Epithelial cell of proximal tubule (primary cell): ENCODE measurements at regions not wholly inside any gene's neighbourhood (a gene's known extent, or its start where the extent isn't known, plus 50 kb on each side); places are given as distances from the start of the nearest gene placed in this dataset.

Source experiments
- DNase-seq: peaks from one replicate; pipeline ENCODE4 v3.0.0-alpha.2; 2011; ENCODE audit warnings: low read depth
- H3K4me3 ChIP-seq: 2 replicates; pipeline ENCODE4 v1.5.1; 2011; ENCODE audit warnings: low read depth, mild to moderate bottlenecking, low read length
- TF ChIP-seq, protein P1 (sequence below): conservative IDR thresholded peaks from 2 replicates; pipeline ENCODE4 v1.5.1; 2012; ENCODE audit warnings: low read depth, mild to moderate bottlenecking, low read length

DNA sequence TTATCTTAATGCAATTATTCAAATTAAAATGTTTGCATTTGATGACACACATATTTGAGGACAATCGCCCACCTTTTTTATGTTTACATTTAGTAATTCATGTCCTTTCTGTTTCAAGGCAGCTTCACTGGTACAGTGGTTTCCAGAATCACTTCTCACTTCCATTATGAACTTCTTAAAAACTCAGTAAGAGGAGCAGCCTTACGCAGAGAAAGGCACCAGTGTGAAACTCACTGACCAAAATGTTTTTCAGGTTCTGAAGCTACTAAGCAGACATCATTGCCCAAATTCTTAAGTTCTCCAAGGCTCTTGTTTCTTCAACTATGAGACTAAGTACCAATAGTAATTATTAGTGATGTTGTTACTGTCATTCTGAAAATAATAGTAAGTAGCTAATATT lies 353.1 kb upstream of the CXADR start:
- no peak for DNase-seq
- TF ChIP-seq, protein P1, sequence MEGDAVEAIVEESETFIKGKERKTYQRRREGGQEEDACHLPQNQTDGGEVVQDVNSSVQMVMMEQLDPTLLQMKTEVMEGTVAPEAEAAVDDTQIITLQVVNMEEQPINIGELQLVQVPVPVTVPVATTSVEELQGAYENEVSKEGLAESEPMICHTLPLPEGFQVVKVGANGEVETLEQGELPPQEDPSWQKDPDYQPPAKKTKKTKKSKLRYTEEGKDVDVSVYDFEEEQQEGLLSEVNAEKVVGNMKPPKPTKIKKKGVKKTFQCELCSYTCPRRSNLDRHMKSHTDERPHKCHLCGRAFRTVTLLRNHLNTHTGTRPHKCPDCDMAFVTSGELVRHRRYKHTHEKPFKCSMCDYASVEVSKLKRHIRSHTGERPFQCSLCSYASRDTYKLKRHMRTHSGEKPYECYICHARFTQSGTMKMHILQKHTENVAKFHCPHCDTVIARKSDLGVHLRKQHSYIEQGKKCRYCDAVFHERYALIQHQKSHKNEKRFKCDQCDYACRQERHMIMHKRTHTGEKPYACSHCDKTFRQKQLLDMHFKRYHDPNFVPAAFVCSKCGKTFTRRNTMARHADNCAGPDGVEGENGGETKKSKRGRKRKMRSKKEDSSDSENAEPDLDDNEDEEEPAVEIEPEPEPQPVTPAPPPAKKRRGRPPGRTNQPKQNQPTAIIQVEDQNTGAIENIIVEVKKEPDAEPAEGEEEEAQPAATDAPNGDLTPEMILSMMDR, result no peak
- no peak overlapping the region for H3K4me3 ChIP-seq

DNA sequence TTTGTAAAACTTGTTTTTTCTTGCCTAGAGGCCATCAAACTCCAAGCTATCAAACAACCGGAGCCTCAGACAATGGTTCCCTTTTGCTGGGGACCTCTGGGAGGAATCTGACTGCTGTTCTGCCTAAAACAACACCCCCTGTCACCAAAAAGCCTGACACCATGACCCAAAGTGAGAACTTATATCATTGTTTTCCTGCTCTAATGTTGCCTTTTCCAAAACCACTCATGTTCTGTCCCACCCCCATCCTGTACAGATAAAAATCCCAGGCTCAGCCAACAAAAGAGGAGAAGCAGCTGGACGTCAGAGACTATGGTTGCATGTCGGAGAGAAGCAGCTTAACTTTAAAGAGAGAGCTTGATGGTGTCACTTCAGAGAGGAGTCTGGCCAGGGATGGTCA lies 327.2 kb upstream of the CXADR start:
- no peak overlapping the region for H3K4me3 ChIP-seq
- TF ChIP-seq, protein P1, result no peak
- DNase-seq, result no peak

DNA sequence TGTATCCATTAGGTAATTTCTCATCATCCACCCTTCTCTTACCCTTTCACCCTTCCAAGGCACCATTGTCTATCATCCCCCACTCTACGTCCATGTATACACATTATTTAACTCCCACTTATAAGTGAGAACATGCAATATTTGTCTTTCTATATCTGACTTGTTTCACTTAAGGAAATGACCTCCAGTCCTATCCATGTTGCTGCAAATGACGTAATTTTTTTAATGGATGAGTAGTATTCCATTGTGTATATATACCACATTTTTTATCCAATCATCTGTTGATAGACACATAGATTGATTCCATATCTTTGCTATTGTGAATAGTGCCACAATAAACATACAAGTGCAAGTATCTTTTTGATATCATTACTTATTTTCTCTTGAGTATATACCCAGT lies 322.9 kb upstream of the CXADR start:
- DNase-seq, result no peak
- no peak overlapping the region for H3K4me3 ChIP-seq
- TF ChIP-seq, protein P1, result no peak

DNA sequence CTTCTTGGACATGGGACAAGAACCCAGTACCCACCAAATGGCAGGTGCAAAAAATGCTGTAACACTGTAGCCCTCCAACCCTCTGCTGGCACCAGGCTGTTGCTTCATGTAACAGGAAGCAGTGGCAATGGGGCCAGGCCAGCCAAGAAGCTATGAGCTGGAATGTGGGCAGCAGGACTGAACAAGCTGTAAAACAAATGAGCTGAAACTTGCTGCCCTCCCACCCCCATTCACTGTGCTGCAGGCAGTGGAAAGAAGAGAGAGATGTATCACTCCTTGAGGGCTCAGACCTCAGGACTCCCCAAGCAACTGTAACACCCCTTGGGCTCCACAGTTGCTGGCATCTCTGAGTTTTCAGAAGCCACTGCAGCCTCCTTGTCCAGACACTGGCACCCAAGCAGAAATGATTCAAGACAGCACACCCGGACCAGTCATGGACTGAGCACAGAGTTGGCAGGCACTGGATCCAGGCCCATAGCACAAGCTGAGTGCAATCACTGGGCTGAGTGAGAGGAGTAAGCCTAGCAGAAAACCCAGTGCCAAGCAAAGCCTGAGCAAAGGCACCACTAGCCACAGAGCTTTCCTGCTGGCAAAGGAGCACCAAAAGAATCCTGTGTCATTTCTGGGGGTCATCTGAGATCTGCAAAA lies 321.4 kb upstream of the CXADR start:
- no peak for DNase-seq
- no peak overlapping the region for H3K4me3 ChIP-seq
- TF ChIP-seq, protein P1, result no peak

DNA sequence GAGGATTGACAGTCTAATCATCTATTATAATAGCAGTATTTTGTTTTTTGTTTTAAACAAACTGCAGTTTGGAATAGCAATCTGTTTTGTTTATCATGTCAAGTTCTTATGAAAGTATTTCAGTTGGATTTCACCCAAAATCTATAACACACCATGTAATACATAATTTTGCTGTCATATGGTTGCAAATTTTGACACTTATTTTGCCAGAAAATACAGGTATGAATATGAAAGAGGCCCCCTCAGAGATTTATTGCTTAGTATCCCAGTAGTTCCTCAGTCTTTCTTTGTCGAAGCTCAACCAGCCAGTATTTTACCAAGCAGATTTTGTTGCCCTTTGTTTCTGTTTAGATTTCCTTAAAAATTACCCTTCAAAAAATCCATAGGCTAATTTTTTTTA lies 317.5 kb upstream of the CXADR start:
- no peak for DNase-seq
- TF ChIP-seq, protein P1, result no peak
- no peak overlapping the region for H3K4me3 ChIP-seq

DNA sequence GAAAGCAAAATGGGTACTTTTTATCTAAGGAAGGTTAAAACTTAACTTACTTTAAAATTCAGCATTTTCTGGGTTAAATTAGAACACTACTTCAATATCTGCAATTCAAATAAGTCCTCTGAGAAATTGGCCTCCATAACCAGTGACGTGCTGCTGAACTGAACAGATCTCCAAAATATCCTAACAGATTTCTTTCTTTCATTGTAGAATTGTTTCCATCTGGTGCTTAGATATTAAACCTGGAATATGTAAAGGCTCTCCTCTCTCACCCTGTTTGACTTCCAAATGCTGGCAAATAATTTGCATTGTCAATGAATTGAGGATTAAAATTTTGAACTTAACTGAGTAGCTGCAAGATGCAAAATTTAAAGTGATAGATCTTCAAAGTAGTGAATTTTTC lies 316.9 kb upstream of the CXADR start:
- TF ChIP-seq, protein P1, result no peak
- no peak for DNase-seq
- H3K4me3 ChIP-seq, result no peak overlapping the region

DNA sequence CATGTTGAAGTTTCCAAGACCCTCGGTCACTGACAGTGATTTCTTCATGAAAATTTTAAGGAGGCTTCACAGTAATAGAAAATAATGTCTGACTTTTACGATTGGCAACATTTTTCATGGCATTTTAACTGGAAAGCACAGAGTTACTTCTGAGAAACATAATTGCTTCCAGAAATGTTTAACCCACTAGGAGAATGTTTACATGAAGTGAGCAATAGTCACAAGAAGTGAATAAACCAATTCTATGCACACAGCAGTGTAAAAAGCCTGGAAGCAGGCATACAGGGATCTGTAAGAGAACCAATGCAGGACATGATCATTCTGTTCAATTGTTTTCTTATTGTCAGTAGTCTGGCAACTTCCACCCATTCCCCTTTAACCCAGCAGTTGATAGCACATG lies 316.2 kb upstream of the CXADR start:
- no peak overlapping the region for H3K4me3 ChIP-seq
- TF ChIP-seq, protein P1, result no peak
- no peak for DNase-seq
